Natural killer cell treated with Interleukin-12 subunit alpha and Interleukin-12 subunit beta and Interleukin-15 and Interleukin-18, amount 100 ng/mL, for 72 hours (primary cell): ENCODE measurements at regions not wholly inside any gene's neighbourhood (a gene's known extent, or its start where the extent isn't known, plus 50 kb on each side); places are given as distances from the start of the nearest gene placed in this dataset.
"Not testable (repeated sequence)": the region's sequence is repeated elsewhere in the genome, so short reads cannot be mapped to it uniquely, and the experiment has no call there.

Source experiments
- ATAC-seq, 2 donors: fragments of 150-1000 bp; cut with Tn5 transposase in 1 of 2; sonication (Bioruptor Pico), chemical (Tn5 transposase) in 1 of 2; 2 replicates each; pipeline ENCODE4 v1.10.0; 2021
- DNase-seq: peaks from one replicate; pipeline ENCODE4 v3.0.0; 2022; ENCODE audit warnings: low spot score
- H3K27ac Mint-ChIP-seq, 2 donors: 1 replicate in 1 of 2; 2 replicates in 1 of 2; pipeline ENCODE4 v1.8.0; 2022; ENCODE audit warnings: mixed read lengths in 2 of 2, mild to moderate bottlenecking in 1 of 2, moderate library complexity in 1 of 2
- H3K27me3 Mint-ChIP-seq, 2 donors: 1 replicate in 1 of 2; 2 replicates in 1 of 2; pipeline ENCODE4 v1.8.0; 2022; ENCODE audit warnings: mixed read lengths in 2 of 2
- H3K36me3 Mint-ChIP-seq: one replicate; pipeline ENCODE4 v1.8.0; 2022; ENCODE audit warnings: mixed read lengths
- H3K4me1 Mint-ChIP-seq, 2 donors: 1 replicate in 1 of 2; 2 replicates in 1 of 2; pipeline ENCODE4 v1.8.0; 2022; ENCODE audit warnings: low read depth in 2 of 2, mixed read lengths in 2 of 2, mild to moderate bottlenecking in 1 of 2
- H3K4me3 Mint-ChIP-seq: one replicate; pipeline ENCODE4 v1.8.0; 2022; ENCODE audit warnings: mixed read lengths
- H3K9me3 Mint-ChIP-seq: 2 replicates; pipeline ENCODE4 v1.8.0; 2022; ENCODE audit warnings: mixed read lengths

DNA sequence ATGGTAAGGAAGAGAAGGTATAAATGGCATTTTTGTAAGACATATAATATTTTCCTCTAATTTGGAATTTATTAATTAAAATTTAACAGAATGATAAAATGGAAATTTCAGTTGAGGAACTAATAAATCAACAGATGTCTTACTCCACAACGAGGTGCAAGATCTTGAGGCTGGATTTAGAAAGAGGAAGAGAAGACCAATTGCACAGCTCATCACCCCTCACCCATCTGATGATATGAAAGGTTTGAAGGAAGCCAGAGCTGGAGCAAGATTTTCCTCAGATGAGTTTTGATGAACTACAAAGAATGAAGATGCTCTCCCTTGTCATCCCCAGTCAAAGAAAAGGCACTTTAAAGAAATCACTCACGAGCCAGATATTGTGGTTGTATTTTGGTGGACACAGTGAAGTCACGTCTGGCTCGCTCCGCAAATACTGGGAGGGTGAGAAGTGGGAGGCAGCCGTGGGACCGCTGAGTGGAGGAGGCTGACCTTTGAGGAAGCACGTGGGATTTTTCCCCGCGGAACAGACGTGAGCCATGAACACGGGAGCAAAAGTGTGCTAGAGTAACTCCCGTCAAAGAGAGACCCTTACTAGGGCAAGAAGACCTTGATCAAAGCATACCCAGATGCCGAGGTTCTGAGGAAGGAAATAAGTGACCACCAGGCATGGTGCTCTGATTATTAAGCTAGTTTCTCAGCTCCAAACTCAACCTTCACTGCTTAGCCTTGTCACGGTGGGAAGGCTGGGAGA is 511.4 kb downstream of the RNF144A start:
- ATAC-seq: no peak
- Mint-ChIP-seq H3K9me3 (peaks cover under 1% of the 10 kb centered on the region), H3K4me1 (peaks cover 48 to 51% of the 10 kb centered on the region in 2 donors), H3K36me3 (peaks cover 8% of the 10 kb centered on the region), H3K27ac (peak overlapping the region; percentile 98), H3K4me3 (peak overlapping the region; percentile 91), H3K27me3 (no peaks in the 10 kb centered on the region)
- DNase-seq: no peak

DNA sequence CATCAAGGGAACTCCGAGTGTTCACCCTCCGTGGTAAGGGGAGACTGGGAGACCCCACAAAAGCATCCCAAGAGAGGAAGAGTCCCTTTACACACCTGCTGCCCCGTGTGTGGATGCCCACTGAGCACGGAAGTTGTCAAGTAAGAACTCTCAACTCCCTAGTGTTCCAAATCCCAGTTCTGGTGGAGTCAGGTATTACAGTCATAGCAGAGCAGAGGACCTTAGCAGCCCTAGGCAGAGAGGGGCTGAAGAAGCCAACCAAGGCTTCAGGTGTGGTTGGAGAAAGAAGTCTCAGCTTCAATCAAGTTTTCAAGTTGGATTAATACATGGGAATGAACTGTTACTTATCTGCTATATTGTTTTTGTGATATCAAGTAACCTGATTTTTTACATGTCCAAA is 512.5 kb downstream of the RNF144A start:
- H3K9me3 Mint-ChIP-seq: peaks cover 3% of the 10 kb centered on the region
- H3K27me3 Mint-ChIP-seq: no peaks in the 10 kb centered on the region
- no peak for ATAC-seq
- peaks cover 52 to 61% of the 10 kb centered on the region in 2 donors for H3K4me1 Mint-ChIP-seq
- peak overlapping the region; percentile 98 for H3K27ac Mint-ChIP-seq
- DNase-seq: no peak
- peaks cover 18% of the 10 kb centered on the region for H3K36me3 Mint-ChIP-seq
- peak overlapping the region; percentile 91 for H3K4me3 Mint-ChIP-seq

DNA sequence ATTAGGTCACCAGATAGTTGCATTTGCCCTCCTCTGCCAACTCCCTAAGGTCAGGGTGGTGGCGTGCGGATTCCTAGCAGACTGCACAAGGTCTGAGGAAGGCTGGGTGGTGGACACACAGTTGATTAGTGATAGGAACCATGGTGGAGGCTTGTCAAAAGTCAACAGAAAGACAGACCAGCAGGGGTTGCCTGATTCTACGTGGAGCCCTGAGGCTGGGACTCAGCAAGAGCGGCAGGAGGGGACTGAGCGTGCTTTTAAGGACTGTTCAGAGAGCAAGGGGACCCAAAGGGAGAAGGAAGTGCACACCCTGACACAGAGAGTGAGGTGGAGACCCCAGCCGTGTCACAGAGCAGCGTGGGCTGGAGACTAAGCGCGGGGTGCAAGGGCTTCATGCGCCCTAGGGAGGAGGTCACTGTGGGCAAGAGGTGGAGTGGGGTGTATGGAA is 513.2 kb downstream of the RNF144A start:
- peak overlapping the region; percentile 98 for H3K27ac Mint-ChIP-seq
- no peaks in the 10 kb centered on the region for H3K27me3 Mint-ChIP-seq
- H3K4me1 Mint-ChIP-seq: peaks cover 60 to 62% of the 10 kb centered on the region in 2 donors
- H3K36me3 Mint-ChIP-seq: peaks cover 18% of the 10 kb centered on the region
- peak overlapping the region; percentile 91 for H3K4me3 Mint-ChIP-seq
- DNase-seq (no peak), ATAC-seq (no peak)
- H3K9me3 Mint-ChIP-seq: peaks cover 3% of the 10 kb centered on the region

DNA sequence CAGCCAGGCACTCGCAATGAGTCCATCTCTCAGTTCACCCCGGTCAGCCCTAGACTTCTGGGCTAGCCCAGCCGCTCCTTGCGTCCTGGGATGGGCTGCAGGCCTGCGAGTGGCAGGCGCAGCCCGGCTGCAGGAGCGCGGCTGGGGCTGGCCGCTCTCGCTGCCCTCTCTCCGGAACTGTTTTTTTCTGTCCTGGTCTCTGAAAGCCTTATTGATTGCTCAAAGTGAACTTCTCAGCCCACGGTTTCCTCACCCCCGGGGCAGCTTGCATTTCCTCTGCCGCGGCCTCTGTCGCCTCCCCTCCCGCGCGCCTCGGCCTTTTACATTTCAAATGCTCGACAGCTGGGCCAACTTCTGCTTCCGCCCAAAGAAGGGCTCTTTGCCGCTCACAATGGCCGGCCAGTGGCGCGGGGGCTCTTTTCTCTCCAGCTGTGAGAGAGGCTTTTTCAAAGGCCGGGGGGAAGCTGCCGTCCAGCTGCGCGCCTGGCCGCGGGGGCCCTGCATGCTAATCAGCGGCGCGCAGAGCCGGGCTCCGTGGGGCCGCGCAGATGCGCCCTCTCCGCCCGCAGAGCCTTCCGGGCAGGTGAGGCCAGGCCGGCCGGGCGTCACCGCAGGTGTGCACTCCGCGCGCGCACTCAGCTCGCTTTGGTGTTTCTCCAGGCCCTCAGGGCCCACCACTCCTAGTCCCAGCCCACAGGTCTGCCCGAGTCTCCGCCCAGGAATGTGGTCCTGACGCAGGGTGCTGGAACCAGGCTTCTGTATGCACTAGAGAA is 513.8 kb downstream of the RNF144A start:
- peak; percentile 94 for DNase-seq
- H3K4me3 Mint-ChIP-seq: peak overlapping the region; percentile 91
- H3K4me1 Mint-ChIP-seq: peaks cover 66 to 68% of the 10 kb centered on the region in 2 donors
- H3K27me3 Mint-ChIP-seq: no peaks in the 10 kb centered on the region
- peak overlapping the region; percentile 98 for H3K27ac Mint-ChIP-seq
- peak; percentile 87 to 93 for ATAC-seq
- H3K36me3 Mint-ChIP-seq: peaks cover 18% of the 10 kb centered on the region
- H3K9me3 Mint-ChIP-seq: peaks cover 3% of the 10 kb centered on the region

DNA sequence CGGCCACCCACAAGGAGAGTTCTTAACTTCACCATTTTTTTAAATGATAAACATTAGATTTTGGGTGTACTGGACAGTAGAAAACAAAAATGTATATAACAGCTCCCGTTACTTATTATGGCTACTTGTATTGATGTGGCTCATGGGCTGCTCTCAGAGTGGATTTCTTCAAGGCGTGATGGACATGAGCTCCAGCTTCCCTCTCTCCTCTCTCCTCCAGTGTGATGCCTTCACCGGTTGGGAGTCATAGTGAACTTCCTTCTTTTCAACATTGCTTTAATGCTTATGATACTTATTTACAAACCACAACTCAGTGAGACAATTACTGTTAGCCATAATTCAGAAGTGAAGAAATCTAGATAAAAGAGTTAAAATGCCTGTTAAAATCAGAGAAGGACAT is 515.2 kb downstream of the RNF144A start:
- H3K9me3 Mint-ChIP-seq: peaks cover 3% of the 10 kb centered on the region
- ATAC-seq: no peak
- H3K4me3 Mint-ChIP-seq: peak overlapping the region; percentile 73
- H3K4me1 Mint-ChIP-seq: peaks cover 75 to 76% of the 10 kb centered on the region in 2 donors
- H3K27me3 Mint-ChIP-seq: no peaks in the 10 kb centered on the region
- DNase-seq: no peak
- H3K36me3 Mint-ChIP-seq: peaks cover 18% of the 10 kb centered on the region
- H3K27ac Mint-ChIP-seq: peak overlapping the region; percentile 98

DNA sequence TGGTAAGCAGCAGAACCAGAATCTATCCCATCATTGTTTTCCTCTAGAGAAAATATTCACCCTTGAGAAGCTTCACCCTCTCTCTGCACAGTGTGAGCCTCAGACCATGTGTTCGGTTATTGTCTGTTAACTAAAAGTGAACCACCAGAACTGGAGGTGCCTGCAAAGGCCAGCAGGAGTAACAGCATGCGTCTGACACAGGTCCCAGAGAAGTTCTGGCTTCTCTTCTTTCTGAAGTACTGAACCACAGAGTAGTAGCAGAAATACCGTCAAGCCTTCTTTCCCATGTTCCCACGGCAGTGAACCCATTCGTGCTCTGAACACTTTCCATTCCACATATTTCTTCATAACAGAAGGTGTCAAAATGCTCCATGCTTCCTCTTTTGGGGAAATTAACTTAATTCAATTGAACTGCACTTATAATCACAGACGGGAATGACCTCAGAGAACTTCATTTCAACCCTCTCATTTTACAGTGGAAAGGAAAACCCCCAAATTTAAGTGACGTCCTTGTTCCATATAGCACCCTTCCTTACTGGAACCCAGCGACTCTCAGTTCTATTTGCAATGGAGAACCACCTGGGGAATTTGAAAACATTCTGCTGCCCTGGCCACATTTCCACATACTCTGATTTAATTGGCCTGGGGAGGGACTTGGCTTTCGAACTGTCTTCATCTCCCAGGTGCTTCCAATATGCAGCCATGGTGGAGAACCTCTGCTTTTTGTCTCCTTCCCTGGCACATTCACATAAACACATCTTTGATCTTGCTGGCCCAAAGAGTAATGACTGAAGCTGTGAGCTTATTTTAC is 519.1 kb downstream of the RNF144A start:
- H3K27me3 Mint-ChIP-seq: no peaks in the 10 kb centered on the region
- peaks cover 10% of the 10 kb centered on the region for H3K9me3 Mint-ChIP-seq
- H3K4me1 Mint-ChIP-seq: peaks cover 77 to 79% of the 10 kb centered on the region in 2 donors
- peaks cover 30% of the 10 kb centered on the region for H3K36me3 Mint-ChIP-seq
- DNase-seq (no peak), ATAC-seq (peak; percentile 24 to 38)
- peak overlapping the region; percentile 88 for H3K4me3 Mint-ChIP-seq
- peak overlapping the region; percentile 98 for H3K27ac Mint-ChIP-seq

DNA sequence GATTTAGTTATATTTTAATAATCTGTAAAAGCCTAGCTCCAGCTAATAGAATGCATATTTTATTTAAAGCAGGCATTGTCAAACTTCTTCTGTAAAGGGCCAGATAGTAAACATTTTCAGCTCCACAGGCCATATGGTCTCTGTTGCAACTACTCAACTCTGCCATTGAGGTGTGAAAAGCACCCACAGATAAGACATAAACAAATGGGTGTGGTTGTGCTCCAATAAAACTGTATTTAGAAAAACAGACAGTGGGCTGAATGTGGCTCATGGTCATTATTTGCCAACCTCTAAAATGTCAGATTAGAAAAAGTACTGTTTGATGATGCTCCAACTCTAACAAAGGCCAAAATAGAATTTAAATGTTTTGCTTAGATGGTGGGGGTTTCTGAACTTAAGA is 519.9 kb downstream of the RNF144A start:
- peaks cover 10% of the 10 kb centered on the region for H3K9me3 Mint-ChIP-seq
- H3K4me3 Mint-ChIP-seq: peak overlapping the region; percentile 88
- ATAC-seq (peak; percentile 72 to 78), DNase-seq (no peak)
- H3K27ac Mint-ChIP-seq: peak overlapping the region; percentile 98
- peaks cover 82 to 84% of the 10 kb centered on the region in 2 donors for H3K4me1 Mint-ChIP-seq
- no peaks in the 10 kb centered on the region for H3K27me3 Mint-ChIP-seq
- peaks cover 39% of the 10 kb centered on the region for H3K36me3 Mint-ChIP-seq

DNA sequence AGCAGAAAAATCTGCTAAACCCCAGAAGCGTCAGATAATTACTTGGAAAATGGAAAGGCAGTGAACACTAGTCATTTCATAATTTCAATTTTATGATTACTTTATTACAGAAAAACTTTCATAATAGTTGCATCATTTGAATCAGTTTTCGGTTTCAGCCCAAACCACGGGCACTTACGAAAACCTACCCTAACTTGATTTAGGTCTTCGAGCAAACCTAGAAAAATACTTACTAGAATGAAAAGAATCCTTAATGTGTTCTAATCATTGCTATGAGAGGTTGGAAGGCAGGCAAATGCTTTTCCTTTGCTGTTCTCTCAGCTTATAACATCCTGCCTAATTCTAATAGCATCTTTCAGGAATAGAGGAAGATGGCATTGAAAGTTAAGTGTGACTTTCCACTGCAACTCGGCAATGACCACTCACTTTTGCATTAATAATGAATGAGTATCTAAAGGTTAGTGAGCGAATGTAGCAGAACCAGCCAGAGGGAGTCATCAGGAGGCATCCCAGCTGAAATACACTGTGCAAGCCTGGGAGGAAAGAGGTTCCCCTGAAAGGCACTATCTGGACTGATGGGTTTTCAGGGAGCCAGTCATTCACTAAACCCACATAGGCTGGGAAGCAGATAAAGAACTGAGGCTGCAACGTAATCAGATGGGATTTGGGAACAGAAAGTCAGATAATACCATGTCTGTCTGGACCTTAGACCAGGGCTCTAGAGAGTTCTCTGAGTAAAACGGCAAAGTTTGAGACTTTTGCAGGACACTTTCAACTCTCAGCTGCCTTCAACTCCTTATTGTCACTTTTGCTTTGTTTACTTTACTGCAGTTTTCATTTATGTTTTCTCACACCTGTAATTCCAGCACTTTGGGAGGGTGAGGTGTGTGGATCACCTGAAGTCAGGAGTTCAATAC is 520.8 kb downstream of the RNF144A start:
- Mint-ChIP-seq H3K27ac (peak overlapping the region; percentile 98), H3K9me3 (peaks cover 10% of the 10 kb centered on the region), H3K27me3 (no peaks in the 10 kb centered on the region), H3K36me3 (peaks cover 41% of the 10 kb centered on the region), H3K4me3 (peak overlapping the region; percentile 88), H3K4me1 (peaks cover 82 to 86% of the 10 kb centered on the region in 2 donors)
- ATAC-seq (peak; percentile 56 to 69), DNase-seq (no peak)

DNA sequence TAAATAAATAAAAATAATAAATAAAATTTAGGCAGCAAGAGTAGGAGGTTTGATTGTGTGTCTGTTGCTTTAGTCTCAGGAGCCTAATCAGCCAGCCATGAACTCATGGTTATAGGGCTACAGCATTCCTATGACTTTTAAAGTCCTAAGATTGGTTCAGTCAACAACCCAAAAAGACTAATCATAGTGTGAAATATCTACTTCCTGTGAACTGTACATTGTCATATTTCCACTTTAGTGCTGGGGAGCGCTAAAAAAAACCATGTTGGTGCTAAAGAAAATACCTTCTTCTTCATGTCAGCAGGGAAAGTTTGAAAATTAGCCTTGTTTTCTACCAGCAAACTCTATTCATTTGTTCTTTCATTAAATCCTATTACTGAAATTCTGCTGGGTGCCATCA is 521.6 kb downstream of the RNF144A start:
- Mint-ChIP-seq H3K4me1 (peaks cover 85 to 92% of the 10 kb centered on the region in 2 donors), H3K9me3 (peaks cover 7% of the 10 kb centered on the region), H3K4me3 (peak overlapping the region; percentile 88), H3K36me3 (peaks cover 43% of the 10 kb centered on the region), H3K27me3 (no peaks in the 10 kb centered on the region), H3K27ac (peak overlapping the region; percentile 98)
- ATAC-seq (peak; percentile 51 to 59), DNase-seq (no peak)

DNA sequence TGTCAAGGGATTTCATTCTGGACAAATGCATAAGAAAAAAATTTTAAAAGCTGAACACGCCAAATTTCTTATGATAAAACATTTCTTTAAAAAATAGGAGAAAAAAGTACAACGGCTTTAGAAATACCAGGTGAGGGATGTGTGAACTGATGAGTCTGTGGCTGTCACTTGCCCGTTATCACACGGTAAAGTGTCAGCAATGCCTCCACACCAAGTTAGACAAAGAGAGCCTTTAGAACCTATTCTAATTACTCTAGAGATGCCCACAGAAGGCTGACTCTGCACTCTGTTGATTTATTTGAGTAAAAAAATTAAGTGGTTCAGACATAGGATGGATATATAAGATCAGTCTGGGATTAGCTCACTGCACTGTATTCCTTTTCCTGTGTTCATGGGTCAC is 523.8 kb downstream of the RNF144A start:
- peaks cover 47% of the 10 kb centered on the region for H3K36me3 Mint-ChIP-seq
- H3K4me3 Mint-ChIP-seq: peak overlapping the region; percentile 88
- H3K9me3 Mint-ChIP-seq: peaks cover 6% of the 10 kb centered on the region
- H3K27me3 Mint-ChIP-seq: no peaks in the 10 kb centered on the region
- H3K4me1 Mint-ChIP-seq: peaks cover 78 to 93% of the 10 kb centered on the region in 2 donors
- peak overlapping the region; percentile 98 for H3K27ac Mint-ChIP-seq
- DNase-seq (no peak), ATAC-seq (peak in 1 of 2 donors; percentile 15)

DNA sequence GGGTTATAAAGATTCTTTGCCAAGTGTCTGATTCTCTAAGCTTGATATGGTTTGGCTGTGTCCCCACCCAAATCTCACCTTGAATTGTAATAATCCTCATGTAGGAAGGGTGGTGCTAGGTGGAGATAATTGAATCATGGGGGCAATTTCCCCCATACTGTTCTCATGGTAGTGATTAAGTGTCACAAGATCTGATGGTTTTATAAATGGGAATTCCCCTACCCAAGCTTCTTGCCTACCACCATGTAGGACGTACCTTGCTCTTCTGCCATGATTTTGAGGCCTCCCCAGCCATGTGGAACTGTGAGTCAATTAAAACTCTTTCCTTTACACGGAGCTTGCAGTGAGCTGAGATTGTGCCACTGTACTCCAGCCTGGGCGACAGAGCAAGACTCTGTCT is 524.6 kb downstream of the RNF144A start:
- H3K4me3 Mint-ChIP-seq: peak overlapping the region; percentile 88
- not testable (repeated sequence) for H3K9me3 Mint-ChIP-seq, DNase-seq, H3K27me3 Mint-ChIP-seq, ATAC-seq
- peaks cover 73 to 86% of the 10 kb centered on the region in 2 donors for H3K4me1 Mint-ChIP-seq
- peaks cover 47% of the 10 kb centered on the region for H3K36me3 Mint-ChIP-seq
- H3K27ac Mint-ChIP-seq: peak overlapping the region; percentile 98

DNA sequence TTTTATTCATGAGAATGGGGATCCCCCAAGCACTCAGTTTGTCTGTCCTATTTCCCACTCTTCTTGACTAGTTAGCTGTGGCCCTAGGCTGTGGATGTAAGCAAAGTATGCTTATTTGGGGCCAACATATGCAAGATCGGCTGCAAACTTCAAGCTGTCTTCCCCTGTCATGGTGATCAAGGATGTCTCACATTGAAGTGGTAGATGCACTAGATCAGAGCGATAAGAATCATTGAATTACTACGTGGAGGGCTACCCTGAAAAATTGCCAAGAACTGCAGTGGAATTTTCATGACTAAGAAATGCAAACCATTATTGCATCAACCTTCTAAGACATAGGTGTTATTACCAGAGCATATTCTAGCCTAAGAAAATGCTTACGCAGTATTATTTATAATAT is 527.4 kb downstream of the RNF144A start:
- no peaks in the 10 kb centered on the region for H3K27me3 Mint-ChIP-seq
- H3K36me3 Mint-ChIP-seq: peaks cover 54% of the 10 kb centered on the region
- DNase-seq: no peak

More for the DNA sequence above, 527.4 kb downstream of the RNF144A start:
- peak overlapping the region; percentile 68 for H3K4me3 Mint-ChIP-seq
- peaks cover 11% of the 10 kb centered on the region for H3K9me3 Mint-ChIP-seq
- peak in 1 of 2 donors; percentile 48 for ATAC-seq
- peak overlapping the region; percentile 98 for H3K27ac Mint-ChIP-seq
- H3K4me1 Mint-ChIP-seq: peaks cover 69 to 73% of the 10 kb centered on the region in 2 donors
